Germinal center (tissue), 1 donor: ENCODE measurements at regions not wholly inside any gene's neighbourhood (a gene's known extent, or its start where the extent isn't known, plus 50 kb on each side); places are given as distances from the start of the nearest gene placed in this dataset.

ENCODE experiments used
- DNase-seq: peaks from one replicate; pipeline ENCODE4 v3.0.0; 2012; ENCODE audit warnings: mixed read lengths, low spot score

DNA sequence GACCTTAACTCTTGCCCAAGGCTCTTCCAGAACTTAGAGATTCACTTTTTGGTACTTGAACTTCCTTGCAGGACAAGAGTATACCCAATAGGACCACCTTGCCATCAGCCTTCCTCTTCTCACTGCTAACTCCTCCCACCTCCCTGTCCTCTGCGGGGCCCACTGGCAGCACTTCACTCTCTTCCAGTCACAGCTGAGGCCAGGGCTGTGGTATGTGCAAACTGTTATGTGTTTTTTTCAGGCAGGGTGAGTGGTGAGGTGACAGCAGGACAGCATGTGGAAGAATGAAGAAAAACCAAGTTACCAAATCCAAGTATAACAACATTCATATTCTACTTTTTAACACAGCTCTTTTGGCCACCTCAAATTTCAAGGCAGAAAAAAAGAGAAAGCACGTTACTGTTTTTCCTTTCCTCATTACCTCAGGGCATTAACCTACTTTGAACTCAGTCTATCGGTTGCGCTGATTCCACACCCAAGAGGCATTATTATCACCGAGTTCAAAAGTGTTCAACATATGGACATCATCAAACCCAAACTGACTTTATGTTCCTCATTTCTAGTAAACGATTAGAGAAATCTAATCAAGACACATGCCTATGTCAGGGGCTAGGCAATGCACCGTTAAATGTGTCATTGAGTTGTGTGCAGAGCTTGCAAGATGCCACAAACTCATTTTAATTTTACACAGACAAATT, 605.2 kb upstream of the SYT4 start:
- DNase-seq, result no peak

DNA sequence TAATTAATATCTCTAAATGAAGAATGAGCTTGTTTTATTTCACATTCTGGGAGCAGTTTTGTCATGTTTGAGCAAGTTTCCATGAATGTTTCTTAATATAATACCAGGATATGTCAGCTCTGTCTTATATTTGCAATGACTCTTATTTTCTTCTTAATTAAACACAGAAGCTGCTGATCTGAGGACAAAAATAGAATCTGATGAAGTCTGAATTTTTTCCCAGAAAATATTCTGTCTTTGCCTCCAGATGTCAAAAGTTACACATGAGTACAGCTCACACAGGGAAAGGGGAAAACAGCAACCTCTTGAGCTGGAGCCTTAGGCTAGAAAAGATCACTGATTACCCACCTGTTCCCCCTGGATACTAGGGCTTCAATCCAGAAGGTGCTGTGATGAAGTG, 606.6 kb upstream of the SYT4 start:
- DNase-seq, result no peak

DNA sequence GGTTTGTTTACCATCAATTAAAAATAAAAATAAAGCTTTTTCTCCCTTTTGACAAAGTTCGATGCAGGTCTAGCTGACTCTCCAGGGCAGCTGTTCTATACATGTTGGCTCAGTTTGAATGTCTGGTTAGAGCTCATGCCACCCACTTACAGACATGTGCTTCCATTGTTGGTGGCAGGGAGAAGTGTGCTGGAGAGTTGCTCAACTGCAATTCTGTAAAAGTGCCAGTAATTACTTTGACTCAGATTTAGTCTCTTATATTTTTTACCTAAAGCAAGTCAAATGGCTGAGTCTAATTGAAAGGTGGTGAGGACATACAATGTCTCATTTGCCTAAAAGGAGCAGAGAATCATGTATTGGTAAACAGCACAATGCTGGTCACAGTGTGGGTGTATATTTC, 609.1 kb upstream of the SYT4 start:
- DNase-seq, result no peak

DNA sequence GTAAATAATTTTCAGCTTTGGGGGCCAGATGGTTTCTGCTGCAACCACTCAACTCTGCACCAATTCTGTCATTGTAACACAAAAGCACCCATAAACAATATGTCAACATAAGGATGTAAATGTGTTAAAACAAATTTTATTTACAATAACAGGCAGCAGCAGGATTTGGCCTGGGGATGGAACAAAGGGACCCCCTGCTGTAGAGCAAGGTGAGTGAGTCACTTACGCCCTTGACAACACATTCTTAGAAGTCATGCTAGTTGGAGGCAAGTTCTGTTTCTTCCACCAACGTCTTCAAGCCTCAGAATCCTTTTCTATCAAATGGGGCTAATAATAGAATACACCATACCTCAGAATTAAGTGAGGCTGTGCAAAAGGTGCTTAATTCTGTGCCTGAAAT, 610.2 kb upstream of the SYT4 start:
- no peak for DNase-seq

DNA sequence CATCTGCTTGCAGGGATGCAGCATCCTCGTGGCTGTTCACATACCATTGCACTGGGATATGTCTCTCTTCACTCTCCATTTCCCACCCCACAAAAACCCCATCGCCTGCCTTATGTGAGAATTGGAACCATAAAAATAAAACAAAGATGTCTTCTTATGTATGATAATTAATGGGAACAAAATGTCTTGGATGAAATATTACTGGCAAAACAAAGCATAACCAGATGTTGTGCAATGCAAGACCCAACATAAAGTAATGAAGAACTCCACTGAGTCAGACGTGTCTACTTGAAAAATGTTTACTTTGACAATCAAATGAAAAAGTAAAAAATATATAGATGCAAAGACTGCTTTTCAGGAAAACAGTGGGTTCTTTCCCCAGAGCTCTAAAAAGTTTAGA, 611.3 kb upstream of the SYT4 start:
- DNase-seq, result no peak

DNA sequence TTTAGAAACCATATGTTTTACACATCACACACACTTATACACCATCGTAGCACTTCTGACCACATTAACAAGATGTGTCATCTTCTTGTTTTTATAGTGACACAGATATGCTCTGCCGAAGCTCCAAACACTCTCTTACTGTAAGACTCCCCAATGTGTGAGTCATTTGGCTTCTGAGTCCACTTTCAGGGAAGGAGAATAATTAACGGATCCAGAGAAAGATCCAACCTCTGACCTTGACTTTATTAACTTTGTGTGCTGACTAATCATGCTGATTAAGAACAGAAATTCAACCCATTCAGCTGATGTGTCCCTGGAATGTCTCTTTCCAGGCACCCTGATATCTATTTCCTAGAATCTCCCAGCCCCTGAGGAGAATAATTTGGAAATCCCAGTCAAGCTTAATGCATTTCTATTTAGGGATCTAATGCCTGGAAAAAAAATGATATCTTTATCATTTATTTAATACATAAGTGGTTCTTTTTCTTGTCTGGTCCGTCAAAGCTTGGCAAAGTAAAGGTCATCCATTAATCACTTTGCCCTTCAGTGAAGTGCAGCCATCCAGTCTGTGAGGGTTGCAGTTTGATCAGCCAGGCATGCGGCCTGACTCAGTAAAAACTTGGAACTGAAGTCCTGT, 615.8 kb upstream of the SYT4 start:
- DNase-seq, result no peak

DNA sequence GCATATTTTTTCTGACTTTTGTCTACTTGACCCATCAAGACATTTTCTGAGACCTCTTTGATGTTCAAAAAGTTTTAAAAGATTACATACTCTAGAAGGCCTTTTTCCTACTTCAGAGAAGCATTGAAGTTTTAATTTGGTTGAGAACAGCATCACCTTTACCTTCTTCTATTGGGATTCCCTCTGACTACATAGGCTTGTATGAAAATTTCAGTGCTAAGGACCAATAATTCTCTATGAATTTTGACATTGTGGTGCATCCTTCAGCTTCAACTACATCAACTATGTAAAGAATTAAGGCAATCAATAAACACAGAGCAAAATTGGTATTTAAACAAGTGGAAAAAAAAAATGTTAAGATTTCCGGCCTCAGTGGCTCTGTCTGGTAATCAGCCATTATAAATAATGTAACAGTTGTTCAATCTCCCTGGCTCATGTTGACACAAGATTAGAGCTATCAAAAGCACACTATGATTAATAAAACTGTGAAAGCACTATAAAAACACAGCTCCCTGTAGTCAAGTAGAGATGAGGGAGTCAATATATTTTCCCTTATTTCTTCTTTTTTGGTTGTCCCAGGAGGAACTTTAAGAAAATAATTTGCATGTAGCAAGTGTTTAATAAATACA, 627.0 kb upstream of the SYT4 start:
- no peak for DNase-seq

DNA sequence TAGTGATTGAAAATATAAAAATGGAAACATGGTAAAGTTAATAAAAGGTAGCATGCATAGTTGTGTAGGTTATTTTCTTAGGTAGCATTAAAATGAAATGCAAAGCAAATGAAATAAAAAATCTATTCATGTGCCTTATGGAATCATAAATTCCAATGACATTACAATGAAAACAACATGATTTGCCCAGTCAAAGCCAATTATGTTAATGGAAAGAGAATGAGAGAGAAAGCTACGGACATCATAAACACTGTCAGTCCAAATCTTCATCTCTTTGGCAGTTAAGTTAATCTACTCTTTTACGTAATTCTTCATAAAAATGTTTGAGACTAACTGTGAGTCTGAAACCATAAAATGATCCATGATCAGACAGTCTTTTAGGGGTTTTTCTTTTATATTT, 636.7 kb upstream of the SYT4 start:
- DNase-seq, result no peak

DNA sequence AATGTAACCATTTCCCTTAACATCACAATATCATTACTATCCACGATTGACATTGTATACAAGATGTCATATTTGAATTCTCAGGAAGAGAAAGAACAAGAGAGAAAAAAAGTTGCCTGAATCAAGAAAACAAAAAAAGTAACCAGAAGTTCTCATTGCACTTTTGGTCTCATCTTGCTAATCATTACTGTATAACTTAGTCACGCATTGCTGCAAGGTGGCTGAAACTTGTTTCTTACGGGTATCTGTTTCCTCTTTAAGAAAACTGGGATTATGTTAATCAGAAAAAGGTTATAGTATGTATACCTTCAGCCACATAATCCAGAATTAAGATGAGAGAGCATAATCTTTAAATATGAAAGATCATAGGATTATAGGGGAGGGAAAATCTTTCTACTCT, 639.7 kb upstream of the SYT4 start:
- DNase-seq, result no peak

DNA sequence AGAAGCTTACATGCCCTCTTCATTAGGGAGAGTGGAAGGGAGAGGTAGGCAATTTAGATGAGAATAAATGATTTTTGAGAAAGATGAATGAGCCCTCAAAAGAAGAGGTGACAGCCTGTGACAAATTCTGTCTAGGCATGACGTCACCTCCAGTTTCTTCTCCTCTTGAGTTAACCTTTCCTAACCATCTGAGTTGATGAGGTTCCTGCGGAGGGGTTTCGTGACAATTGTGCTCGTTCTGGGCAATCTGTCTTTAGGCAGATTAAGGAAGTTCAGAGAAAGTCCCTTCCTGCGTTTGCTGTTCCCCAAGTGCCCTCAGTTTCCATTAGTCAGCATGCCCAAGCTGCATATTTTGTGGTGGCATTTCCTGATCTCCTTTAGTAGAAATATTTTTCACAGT, 640.2 kb upstream of the SYT4 start:
- no peak for DNase-seq

DNA sequence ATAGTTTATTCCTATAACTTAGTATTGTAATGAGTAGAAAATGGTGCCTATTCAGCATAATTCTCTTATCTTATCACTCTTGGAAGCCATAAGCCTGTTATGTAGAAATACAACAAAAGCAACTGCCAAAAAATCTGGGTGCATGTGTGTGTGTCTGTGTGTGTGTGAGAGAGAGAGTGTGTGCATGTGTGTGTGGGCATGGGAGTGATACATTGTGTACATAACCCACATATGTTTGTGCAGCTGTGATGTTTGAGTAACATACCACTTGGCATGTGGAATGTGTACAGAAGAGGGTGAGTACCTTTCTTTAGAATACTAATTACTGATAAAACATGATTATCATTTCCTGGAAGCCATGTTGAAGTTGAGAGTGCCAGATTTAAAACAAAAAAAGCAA, 642.3 kb upstream of the SYT4 start:
- DNase-seq, result no peak

DNA sequence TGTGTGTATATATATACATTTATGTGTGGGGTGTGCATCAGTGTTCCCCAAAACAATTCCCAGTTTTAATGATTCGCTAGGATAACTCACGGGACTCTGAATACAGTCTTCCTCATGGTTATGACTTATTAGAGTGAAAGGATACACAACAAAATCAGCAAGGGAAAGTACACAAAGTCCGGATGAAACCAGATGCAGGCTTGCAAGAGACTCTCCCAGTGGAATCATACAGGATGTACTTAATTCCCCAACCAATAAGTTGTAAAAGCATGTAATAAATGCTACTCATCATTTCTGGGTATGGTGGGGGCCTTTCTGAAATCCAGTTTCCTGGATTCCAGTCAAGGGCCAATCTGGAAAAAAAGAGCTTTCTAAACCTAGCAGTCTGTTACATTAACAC, 654.1 kb upstream of the SYT4 start:
- no peak for DNase-seq

DNA sequence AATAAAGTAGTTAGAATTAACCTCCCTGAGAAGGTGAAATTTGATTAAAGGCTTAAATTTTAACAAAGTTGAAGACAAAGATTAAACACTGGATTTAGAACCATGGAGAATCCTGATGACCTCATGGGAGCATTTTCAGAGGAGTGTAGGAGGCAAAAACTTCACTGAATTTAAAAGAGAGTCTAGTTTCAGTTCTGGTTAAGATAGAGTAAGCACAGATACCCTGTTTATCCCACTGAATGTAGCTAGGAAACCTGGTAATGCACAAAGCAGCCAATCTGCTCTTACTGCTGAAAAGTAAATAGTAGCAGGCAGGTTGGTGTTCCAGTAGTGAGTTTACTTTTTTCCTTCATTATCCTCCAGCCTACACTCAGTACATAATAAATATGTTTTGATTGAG, 654.9 kb upstream of the SYT4 start:
- no peak for DNase-seq

DNA sequence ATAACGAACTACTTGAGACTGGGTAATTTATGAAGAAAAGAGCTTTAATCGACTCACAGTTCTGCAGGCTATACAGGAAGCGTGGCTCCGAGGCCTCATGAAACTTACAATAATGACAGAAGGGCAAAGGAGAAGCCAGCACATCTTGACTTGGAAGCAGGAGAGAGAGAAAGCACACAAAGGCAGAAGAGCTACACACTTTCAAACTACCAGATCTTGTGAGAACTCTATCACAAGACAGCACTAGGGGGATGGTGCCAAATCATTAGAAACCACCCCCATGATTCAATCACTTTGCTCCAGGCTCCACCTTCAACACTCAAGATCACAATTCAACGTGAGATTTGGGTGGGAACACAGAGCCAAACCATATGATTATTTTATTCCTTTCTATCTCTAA, 655.9 kb upstream of the SYT4 start:
- no peak for DNase-seq

DNA sequence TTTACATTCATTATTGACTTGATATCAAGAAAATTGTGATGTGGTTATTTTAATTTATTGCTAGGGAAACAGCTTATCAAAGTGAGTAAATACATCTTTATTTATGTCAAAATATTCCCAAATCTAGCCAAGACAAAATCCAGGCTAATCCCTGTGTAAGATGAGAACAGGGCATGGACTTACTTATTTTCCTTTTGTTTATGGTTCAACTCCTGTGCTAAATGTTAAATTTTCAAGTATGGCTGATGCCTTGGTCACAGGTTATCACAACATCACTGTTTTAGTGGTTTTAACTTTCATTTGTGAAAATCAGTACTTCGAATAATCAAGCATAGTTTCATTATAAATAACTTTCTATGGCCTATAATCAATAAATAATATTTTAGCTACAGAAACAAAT, 657.0 kb upstream of the SYT4 start:
- DNase-seq, result no peak

DNA sequence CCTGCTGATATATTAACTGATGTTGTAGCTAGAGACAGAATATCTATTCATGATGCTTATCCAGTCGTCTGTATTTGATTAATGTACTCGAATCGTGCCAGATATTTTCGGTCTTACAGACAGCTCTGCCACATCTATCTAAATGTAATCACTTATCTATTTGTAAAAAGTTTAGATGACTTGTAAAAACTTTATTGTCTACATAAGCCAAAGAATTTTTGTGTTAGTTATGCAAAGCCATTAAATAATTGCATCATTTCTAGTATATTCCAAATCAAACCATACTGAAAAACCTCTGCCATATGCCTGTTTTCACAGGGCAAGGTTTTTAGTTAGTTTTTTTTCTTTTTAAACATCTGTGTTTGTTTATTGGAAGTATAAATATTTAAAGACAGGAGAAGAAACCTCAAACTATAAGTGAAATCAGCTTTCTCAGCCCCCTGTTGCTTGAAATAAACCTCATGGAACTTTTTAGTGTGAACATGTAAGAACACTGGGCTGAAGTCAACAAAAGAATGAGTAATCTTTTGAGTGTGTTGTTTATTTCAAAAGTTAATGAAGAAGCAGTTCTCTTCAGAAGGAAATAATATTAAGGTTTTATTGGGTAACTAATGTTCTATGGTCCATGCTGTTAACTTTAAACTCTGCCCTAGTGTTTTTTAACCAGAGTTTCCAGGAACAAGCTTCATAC, 657.6 kb upstream of the SYT4 start:
- no peak for DNase-seq

DNA sequence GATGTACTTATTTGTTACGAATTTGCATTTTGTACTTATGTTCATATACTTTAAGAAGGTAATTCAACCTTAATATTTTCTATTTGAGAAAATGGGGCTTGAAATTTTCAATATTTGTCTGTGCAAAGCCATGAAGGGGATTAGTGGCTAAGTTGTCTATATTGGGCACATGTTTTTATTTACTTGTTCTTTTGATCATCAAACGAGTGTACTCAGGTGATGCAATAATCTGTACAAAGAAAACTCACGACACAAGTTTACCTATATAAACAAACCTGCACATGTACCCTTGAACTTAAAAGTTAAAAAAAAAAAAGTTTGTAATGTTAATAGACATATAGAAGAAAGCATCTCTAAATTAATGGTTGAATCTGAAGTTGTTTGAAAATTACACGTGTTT, 658.9 kb upstream of the SYT4 start:
- no peak for DNase-seq

DNA sequence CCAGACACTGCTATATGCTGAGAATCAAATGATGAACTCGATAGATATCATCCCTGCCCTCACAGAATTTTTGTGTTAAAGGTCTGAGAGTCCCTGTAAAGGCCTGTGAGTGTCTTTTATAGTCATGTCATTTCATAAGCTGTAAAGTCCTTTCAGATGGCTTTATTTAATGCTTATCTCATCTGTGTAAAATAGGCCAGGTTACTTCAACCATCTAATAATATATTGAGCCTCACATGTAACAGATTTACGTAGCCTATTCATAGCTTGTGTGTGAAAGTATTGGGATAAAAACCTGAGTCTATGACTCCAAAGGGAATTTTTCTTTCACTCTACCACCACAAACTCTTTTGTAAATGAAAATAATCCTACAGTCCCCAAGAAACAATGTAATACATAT, 672.0 kb upstream of the SYT4 start:
- no peak for DNase-seq

DNA sequence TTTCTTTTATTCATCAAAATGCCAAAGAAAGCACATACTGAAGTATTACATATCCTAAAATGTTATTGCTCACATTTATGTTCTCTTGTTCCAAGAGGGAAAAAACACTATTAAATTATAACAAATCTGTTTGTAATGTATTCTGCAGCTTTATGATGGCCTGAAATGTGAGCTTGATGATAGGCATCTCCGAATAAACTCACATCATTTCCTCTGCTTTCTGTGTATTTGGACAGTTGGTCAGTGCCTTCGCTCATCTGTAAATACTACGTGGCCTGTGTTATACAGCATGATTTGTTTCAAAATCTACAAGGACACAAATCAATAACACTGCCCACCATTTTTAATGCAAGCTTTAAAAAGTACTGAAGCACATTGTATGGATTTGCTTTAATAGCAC, 672.8 kb upstream of the SYT4 start:
- DNase-seq, result no peak

DNA sequence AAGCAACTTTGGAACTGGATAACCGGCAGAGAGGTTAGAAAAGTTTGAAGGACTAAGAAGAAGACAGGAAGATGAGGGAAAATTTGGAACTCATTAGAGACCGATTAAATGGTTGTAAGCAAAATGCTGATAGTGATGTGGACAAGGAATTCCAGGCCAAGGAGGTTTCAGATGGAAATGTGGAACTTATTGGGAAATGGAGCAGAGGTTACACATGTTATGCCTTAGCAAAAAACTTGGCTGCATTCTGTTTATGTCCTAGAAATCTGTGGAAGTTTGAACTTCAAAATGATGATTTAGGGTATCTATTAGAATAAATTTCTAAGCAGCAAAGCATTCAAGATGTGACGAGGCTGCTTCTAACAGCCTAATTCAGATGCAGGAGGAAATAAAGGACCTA, 675.1 kb upstream of the SYT4 start:
- DNase-seq, result no peak

DNA sequence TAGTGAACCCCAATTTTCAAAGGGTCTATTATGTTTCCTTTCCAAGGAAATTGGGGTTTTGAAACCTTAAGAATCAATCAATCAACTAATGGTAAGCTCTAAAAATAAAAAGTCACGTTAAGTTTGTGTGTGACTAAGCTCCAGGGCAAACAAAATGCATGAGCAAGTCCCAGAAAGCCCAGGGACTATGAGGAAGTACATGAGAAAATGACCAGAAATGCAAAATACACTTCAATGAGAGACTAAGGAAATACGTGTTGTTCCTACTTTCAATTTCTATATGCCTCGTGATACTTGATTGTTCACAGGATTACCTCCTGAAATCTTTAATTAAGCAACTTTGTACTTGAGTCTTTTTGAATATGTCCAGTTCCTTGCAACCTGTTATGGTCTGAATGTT, 684.4 kb upstream of the SYT4 start:
- no peak for DNase-seq

DNA sequence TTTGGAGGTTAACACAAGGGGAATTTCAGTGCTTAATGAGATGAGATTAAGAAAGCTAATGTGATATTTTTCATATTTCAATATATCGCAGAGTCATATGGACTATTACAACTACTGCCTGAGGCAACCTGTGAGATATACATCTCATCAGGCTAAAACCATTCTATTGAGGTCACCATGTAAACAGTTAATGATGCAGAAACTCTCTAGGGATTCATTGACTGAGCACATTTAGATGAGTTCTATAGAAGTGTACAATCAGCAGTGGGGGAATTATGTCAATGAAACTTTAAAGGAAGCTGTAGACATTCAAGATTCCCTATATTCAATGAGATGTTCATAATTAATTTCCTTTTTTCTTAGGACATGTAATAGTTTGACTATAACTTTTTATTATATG, 687.4 kb upstream of the SYT4 start:
- no peak for DNase-seq

DNA sequence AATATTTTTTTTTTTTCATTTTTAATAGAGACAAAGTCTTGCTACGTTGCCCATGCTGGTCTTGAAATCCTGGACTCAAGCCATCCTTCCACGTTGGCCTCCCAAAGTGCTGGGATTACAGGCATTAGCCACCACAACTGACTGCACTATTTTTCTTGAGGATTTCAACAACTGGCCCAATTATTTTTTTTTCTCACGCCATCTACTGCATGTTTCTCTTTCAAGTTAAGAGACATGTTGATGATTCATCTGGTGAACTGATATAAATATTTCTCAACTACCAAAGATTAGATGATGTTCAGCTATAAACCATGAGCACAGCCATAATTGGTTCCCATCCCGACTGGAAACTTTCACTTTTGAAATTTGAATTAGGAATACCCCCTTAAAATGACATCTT, 688.4 kb upstream of the SYT4 start:
- no peak for DNase-seq
